PC-3 (cell line): ENCODE measurements at regions not wholly inside any gene's neighbourhood (a gene's known extent, or its start where the extent isn't known, plus 50 kb on each side); places are given as distances from the start of the nearest gene placed in this dataset.

ENCODE experiments used
- ATAC-seq: fragments of 200-7000 bp; cut with Tn5 transposase; 2 replicates; pipeline ENCODE4 v1.9.1; 2020; ENCODE audit warnings: mild to moderate bottlenecking, moderate library complexity
- BruUV-seq: library from RNA; stranded (reverse); fragments of 400-500 nt; replicated peaks from 2 replicates; lab custom pipeline; 2021; lab: Mats Ljungman, UMichigan
- CTCF ChIA-PET: fragments of 300-600 bp; sonication (Branson Sonifier 250); formaldehyde crosslinking; loops from one replicate; lab custom pipeline; 2022; ENCODE audit warnings: antibody characterized with exemption; lab: Charles Lee
- POLR2A ChIA-PET: fragments of 300-600 bp; sonication (Branson Sonifier 250); formaldehyde crosslinking; loops from one replicate; lab custom pipeline; 2022; ENCODE audit warnings: antibody characterized with exemption; ENCODE audit not compliant: unreplicated experiment; lab: Charles Lee
- DNase-seq: peaks from one replicate; pipeline ENCODE4 v3.0.0-alpha.2; 2015
- H2AFZ ChIP-seq: fragments of 300-600 bp; sonication (generic); 2 replicates; pipeline ENCODE4 v1.6.0; 2016; ENCODE audit warnings: antibody characterized with exemption, low read length
- H3F3A ChIP-seq: fragments of 300-600 bp; sonication (generic); one replicate; pipeline ENCODE4 v1.6.0; 2017; ENCODE audit warnings: antibody characterized with exemption, low read length, control low read depth, mild to moderate bottlenecking; ENCODE audit not compliant: unreplicated experiment
- H3K27ac ChIP-seq: fragments of 300-600 bp; sonication (generic); 2 replicates; pipeline ENCODE4 v1.5.1; 2016; ENCODE audit warnings: mild to moderate bottlenecking, low read length
- H3K27me3 ChIP-seq: fragments of 300-600 bp; sonication (generic); 2 replicates; pipeline ENCODE4 v1.6.1; 2016; ENCODE audit warnings: low read length, mixed read lengths
- H3K36me3 ChIP-seq: fragments of 300-600 bp; sonication (generic); 2 replicates; pipeline ENCODE4 v1.6.1; 2016; ENCODE audit warnings: low read depth, mixed run types, low read length, mixed read lengths
- H3K4me1 ChIP-seq: fragments of 300-600 bp; sonication (generic); 2 replicates; pipeline ENCODE4 v1.5.1; 2016; ENCODE audit warnings: low read length; ENCODE audit not compliant: insufficient read depth
- H3K4me2 ChIP-seq: fragments of 300-600 bp; sonication (generic); 2 replicates; pipeline ENCODE4 v1.6.0; 2016; ENCODE audit warnings: low read length
- H3K4me3 ChIP-seq: fragments of 300-600 bp; sonication (generic); 2 replicates; pipeline ENCODE4 v1.5.1; 2016; ENCODE audit warnings: mild to moderate bottlenecking, low read length, mixed read lengths
- H3K79me2 ChIP-seq: fragments of 300-600 bp; sonication (generic); 2 replicates; pipeline ENCODE4 v1.6.1; 2017; ENCODE audit warnings: low read length, mixed read lengths
- H3K9ac ChIP-seq: fragments of 300-600 bp; sonication (generic); 2 replicates; pipeline ENCODE4 v1.6.0; 2016; ENCODE audit warnings: mild to moderate bottlenecking, low read length
- H3K9me2 ChIP-seq: fragments of 300-600 bp; sonication (generic); replicated peaks from 2 replicates; pipeline ENCODE4 v1.6.1; 2016; ENCODE audit warnings: mixed run types, low read length, mixed read lengths
- H3K9me3 ChIP-seq: fragments of 300-600 bp; sonication (generic); 2 replicates; pipeline ENCODE4 v1.6.1; 2016; ENCODE audit warnings: low read length, mixed read lengths
- H4K20me1 ChIP-seq: fragments of 300-600 bp; sonication (generic); 2 replicates; pipeline ENCODE4 v1.6.1; 2016; ENCODE audit warnings: low read length, mixed read lengths
- EZH2 ChIP-seq: fragments of 300-600 bp; sonication (generic); IDR thresholded peaks from one replicate; pipeline ENCODE4 v1.6.1; 2017; ENCODE audit warnings: antibody characterized with exemption, mild to moderate bottlenecking, low read length; ENCODE audit not compliant: unreplicated experiment
- EZH2phosphoT487 ChIP-seq: fragments of 300-600 bp; sonication (generic); IDR thresholded peaks from 2 replicates; pipeline ENCODE4 v1.6.1; 2018; ENCODE audit warnings: mild to moderate bottlenecking, antibody characterized with exemption, low read length, borderline replicate concordance
- intact Hi-C: fragments of 100-400 bp; cut with micrococcal nuclease; formaldehyde crosslinking; loops from 2 replicates; pipeline ENCODE4 v1.9.0; 2023
- TF ChIP-seq, protein P1 (sequence below): fragments of 300-600 bp; sonication (generic); conservative IDR thresholded peaks from 2 replicates; pipeline ENCODE4 v1.5.1; 2017; ENCODE audit warnings: antibody characterized with exemption, low read depth, mild to moderate bottlenecking, low read length

GRCh38 chr16:82226327-82226726, 56.3 kb upstream of the MPHOSPH6 start:
- Histone ChIP-seq H3K27me3 (0 out of 2 replicates have a peak, but pooled peaks cover 3% of the 10 kb centered on the region), H3K4me3 (no peak overlapping the region), H4K20me1 (no peaks in the 10 kb centered on the region), H3K4me1 (no peaks in the 10 kb centered on the region), H3F3A (no peaks in the 10 kb centered on the region), H3K9me3 (no peaks in the 10 kb centered on the region), H2AFZ (no peak overlapping the region), H3K79me2 (no peaks in the 10 kb centered on the region), H3K36me3 (no peaks in the 10 kb centered on the region), H3K9me2 (no peaks in the 10 kb centered on the region), H3K27ac (no peak overlapping the region), H3K4me2 (no peak overlapping the region), H3K9ac (no peak overlapping the region)
- intact Hi-C loops: loop anchor here (10.0 kb wide), 1 partner anchor 52 kb away; the partner anchor contains the start of gene MPHOSPH6
- CTCF ChIA-PET: no interaction called here
- DNase-seq: no peak
- no TSS peak for BruUV-seq
- POLR2A ChIA-PET: no interaction called here
- TF ChIP-seq EZH2phosphoT487 (no peak), EZH2 (no peak)
- TF ChIP-seq, protein P1, sequence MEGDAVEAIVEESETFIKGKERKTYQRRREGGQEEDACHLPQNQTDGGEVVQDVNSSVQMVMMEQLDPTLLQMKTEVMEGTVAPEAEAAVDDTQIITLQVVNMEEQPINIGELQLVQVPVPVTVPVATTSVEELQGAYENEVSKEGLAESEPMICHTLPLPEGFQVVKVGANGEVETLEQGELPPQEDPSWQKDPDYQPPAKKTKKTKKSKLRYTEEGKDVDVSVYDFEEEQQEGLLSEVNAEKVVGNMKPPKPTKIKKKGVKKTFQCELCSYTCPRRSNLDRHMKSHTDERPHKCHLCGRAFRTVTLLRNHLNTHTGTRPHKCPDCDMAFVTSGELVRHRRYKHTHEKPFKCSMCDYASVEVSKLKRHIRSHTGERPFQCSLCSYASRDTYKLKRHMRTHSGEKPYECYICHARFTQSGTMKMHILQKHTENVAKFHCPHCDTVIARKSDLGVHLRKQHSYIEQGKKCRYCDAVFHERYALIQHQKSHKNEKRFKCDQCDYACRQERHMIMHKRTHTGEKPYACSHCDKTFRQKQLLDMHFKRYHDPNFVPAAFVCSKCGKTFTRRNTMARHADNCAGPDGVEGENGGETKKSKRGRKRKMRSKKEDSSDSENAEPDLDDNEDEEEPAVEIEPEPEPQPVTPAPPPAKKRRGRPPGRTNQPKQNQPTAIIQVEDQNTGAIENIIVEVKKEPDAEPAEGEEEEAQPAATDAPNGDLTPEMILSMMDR: no peak
- ATAC-seq: no peak

DNA sequence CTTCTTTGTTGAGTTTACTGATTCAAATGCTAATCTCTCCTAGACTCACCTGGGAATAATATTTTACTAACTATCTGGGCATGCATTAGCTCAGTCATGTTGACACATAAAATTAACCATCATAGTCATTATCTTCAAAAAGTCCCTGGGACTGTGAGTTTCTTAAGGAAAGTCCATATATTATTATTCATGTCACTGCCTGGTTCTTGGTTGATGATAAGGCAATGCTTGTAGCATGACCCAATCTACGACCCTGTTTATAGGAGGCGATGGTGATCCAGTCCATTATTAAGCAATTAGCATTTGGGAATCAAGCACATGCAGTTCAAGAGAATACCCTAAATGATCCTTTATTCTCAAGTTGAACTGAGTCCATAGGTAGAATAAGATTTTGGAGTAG, 54.8 kb upstream of the MPHOSPH6 start:
- CTCF ChIA-PET: no interaction called here
- Histone ChIP-seq H3K4me2 (no peak overlapping the region), H3K27me3 (0 out of 2 replicates have a peak, but pooled peaks cover 3% of the 10 kb centered on the region), H4K20me1 (no peaks in the 10 kb centered on the region), H3K9me2 (no peaks in the 10 kb centered on the region), H3K27ac (no peak overlapping the region), H3K9me3 (no peaks in the 10 kb centered on the region), H3K4me1 (no peaks in the 10 kb centered on the region), H3F3A (no peaks in the 10 kb centered on the region), H3K4me3 (no peak overlapping the region), H3K36me3 (no peaks in the 10 kb centered on the region), H3K9ac (no peak overlapping the region), H2AFZ (no peak overlapping the region), H3K79me2 (no peaks in the 10 kb centered on the region)
- POLR2A ChIA-PET: no interaction called here
- TF ChIP-seq EZH2phosphoT487 (no peak), EZH2 (no peak)
- TF ChIP-seq, protein P1: no peak
- ATAC-seq (no peak), DNase-seq (no peak)
- BruUV-seq: no TSS peak
- intact Hi-C loops: loop anchor here (10.0 kb wide), 1 partner anchor 50 kb away; the partner anchor contains the start of gene MPHOSPH6

DNA sequence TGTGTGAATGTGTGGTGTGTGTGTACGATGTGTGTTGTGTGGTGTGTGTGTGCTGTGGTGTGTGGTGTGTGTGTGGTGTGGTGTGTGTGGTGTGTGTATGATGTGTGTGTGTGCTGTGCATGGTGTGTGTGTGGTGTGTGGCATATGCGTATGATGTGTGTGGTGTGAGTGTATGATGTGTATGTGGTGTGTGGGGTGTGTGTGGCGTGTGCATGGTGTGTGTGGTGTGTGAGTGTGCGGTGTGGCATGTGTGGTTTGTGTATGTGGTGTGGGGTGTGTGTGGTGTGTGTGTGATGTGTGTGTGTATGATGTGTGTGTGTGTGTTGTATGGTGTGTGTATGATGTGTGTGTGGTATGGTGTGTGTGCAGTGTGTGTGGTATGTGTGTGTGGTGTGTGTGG, 50.5 kb upstream of the MPHOSPH6 start:
- ChIA-PET CTCF (no interaction called here), POLR2A (no interaction called here)
- no peaks in the 10 kb centered on the region for H3K9me3 ChIP-seq
- H3K4me1 ChIP-seq: no peaks in the 10 kb centered on the region
- H4K20me1 ChIP-seq: no peaks in the 10 kb centered on the region
- no peak overlapping the region for H3K27ac ChIP-seq
- H3K4me2 ChIP-seq: no peak overlapping the region
- ATAC-seq (no peak), DNase-seq (no peak)
- H3K4me3 ChIP-seq: no peak overlapping the region
- no peak overlapping the region for H3K9ac ChIP-seq
- BruUV-seq: no TSS peak
- peaks cover 3% of the 10 kb centered on the region; the same call in 1 of the 2 replicates for H3K27me3 ChIP-seq
- H3K36me3 ChIP-seq: no peaks in the 10 kb centered on the region
- H3K79me2 ChIP-seq: no peaks in the 10 kb centered on the region
- intact Hi-C loops: loop anchor here (10.0 kb wide), 1 partner anchor 46 kb away; the partner anchor contains the start of gene MPHOSPH6
- no peak for TF ChIP-seq EZH2phosphoT487
- TF ChIP-seq, protein P1: no peak
- TF ChIP-seq EZH2: no peak
- no peaks in the 10 kb centered on the region for H3F3A ChIP-seq
- H3K9me2 ChIP-seq: no peaks in the 10 kb centered on the region
- H2AFZ ChIP-seq: no peak overlapping the region
